GM12865 (cell line): ENCODE measurements at regions not wholly inside any gene's neighbourhood (a gene's known extent, or its start where the extent isn't known, plus 50 kb on each side); places are given as distances from the start of the nearest gene placed in this dataset.

Source experiments
- DNase-seq: peaks from one replicate; pipeline ENCODE4 v3.0.0; 2010; ENCODE audit warnings: low read depth
- H3K4me3 ChIP-seq: 2 replicates; pipeline ENCODE4 v1.5.1; 2011; ENCODE audit warnings: mild to moderate bottlenecking, low read depth, low read length, control low read depth
- TF ChIP-seq, protein P1 (sequence below): IDR thresholded peaks from 2 replicates; pipeline ENCODE4 v1.5.1; 2011; ENCODE audit warnings: low read length, control low read depth, low read depth, inconsistent platforms; ENCODE audit not compliant: insufficient read depth; ENCODE audit errors: missing control alignments

DNA sequence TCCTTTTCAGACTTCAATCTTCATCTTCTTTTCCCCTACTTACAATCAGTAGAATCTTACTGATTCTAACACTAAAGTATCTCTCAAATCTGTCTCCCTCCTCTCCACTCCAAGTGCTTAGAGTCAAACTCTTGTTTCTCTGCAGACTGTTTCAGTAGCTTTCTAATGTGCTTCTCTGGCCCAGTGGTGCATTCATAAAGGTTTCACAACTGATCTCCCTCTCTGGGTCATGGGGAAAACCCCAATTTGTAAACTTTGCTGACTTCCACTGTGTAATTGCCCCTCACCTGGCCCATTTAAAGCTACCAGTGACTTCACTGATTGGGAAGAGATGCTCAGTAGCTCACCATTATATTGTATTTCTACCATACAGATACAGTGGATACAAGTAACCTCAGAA is 183.6 kb downstream of the FAXC start:
- DNase-seq: peak; percentile 20
- no peak overlapping the region for H3K4me3 ChIP-seq
- TF ChIP-seq, protein P1, sequence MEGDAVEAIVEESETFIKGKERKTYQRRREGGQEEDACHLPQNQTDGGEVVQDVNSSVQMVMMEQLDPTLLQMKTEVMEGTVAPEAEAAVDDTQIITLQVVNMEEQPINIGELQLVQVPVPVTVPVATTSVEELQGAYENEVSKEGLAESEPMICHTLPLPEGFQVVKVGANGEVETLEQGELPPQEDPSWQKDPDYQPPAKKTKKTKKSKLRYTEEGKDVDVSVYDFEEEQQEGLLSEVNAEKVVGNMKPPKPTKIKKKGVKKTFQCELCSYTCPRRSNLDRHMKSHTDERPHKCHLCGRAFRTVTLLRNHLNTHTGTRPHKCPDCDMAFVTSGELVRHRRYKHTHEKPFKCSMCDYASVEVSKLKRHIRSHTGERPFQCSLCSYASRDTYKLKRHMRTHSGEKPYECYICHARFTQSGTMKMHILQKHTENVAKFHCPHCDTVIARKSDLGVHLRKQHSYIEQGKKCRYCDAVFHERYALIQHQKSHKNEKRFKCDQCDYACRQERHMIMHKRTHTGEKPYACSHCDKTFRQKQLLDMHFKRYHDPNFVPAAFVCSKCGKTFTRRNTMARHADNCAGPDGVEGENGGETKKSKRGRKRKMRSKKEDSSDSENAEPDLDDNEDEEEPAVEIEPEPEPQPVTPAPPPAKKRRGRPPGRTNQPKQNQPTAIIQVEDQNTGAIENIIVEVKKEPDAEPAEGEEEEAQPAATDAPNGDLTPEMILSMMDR: no peak

DNA sequence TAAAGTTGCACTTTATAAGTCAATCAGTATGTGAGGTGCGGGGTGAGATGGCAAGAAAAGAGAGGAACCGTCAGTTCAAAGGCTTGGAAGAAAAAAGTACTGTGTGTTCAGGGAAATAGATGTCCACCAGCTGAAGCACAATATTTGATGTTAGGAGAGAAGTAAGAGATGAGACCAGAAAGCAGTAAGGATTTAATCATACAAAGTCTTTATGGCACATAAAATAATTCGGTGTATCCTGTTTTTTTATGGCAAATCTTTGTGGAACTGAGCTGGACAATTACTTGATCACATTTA is 197.2 kb downstream of the FAXC start:
- H3K4me3 ChIP-seq: no peak overlapping the region
- TF ChIP-seq, protein P1: no peak
- DNase-seq: no peak

DNA sequence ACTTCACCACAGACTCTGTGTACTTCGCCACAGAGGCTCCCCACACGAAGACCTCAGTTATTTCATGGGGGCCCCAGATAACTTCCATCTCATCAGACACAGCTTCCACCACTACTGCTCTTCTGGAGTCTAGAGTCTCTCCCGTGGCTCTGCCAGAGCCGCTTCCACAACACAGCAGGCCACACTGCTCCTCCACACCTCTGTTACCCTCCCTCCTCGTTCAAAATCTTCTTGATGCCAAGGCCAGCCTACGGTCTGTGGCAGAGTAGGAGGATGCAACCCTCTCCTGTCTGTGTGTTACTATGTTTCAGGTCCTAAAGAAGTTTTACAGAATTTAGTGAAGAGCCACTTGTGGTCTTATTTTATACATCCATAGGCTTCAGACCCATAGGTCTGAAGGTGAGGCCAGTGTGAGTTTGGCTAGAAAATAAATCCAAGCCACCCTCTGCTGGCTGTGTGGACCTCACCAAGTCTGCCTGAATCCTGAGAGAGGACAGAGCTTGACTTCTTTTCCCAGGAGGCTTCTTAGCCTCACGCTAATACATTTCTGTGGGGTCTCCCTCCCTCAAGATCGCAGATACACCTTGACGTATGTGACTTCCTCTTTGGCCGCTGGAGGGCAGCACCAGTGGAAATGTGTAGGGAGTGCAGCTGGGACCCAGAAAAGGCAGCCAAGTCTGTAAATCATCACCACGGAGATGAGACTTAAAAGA is 197.7 kb downstream of the FAXC start:
- H3K4me3 ChIP-seq: no peak overlapping the region
- TF ChIP-seq, protein P1: peak; percentile 76
- DNase-seq: peak; percentile 61

DNA sequence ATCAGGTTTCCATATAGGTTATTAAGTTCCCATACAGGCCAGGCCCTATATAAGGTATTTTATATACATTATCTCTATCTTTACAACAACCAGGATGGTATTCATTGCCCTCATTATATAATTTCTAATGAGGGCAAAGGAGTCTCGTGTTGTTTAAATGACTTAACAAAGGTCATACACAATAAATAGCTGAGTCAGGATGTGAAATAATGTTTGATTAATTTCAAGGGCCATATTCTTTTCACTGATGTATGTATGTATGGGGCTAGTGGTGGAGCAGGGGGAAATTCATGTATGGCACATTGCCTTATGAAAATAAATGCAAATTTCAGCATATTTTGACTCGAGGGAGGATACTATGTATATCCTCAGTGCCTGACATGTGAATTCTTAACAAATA is 200.7 kb downstream of the FAXC start:
- DNase-seq: no peak
- H3K4me3 ChIP-seq: no peak overlapping the region
- TF ChIP-seq, protein P1: no peak

DNA sequence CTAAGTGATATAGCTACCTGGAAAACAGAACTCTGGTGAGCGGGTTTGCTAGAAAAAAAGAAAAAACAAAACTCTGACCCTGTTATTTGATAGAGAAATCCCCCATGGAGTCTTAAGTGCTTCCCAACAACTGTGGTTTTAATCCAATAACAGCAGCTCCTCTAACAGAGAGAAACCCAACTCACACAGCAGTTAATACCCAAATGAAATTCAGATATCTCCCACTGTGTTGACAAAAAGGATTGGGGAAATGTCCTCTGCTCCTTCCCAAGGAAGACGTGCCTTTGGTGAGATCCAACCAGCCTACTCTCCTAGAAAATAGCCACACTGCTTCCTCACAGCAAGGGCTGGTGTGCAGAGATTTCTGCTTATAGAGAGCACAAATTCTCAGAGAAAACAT is 200.4 kb upstream of the FBXL4 start:
- no peak overlapping the region for H3K4me3 ChIP-seq
- no peak for DNase-seq
- TF ChIP-seq, protein P1: no peak

DNA sequence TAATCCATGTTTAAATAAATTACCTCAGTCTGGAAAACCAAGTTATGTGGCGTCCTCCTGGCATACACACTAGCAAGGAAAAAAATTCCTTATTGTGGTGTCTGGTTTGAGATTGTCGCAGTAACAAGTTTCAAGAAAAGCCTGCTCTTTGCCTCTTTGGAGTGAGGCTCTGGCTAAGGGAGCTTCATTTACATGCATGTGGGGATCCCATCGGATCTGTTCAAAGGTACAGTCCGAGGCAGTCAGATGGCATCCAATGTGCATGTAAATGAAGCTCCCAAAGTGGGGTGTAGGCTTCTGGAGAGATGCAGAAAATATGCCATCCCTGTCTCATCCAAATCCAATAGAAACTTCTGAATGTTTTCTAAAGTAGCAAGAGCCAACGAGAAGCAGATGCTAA is 199.5 kb upstream of the FBXL4 start:
- TF ChIP-seq, protein P1: no peak
- no peak overlapping the region for H3K4me3 ChIP-seq
- no peak for DNase-seq

DNA sequence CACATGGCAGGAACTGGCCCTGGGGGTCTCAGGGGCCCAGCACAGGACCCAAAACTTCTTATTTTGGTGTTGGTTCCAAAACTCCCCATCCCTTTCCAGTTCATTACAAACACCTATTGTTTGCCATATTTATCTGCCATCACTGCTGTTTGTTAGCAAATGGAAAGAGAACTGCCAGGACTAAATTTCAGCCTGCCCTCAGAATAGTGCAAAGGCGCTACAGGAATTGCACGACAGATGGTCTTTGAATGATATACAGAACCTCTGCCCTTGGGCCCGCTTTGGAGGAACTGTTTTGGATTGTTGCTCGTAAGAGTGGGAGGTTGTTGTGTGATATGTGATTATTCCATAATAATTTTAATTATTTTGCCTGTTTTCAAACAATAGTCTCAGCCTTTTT is 199.0 kb upstream of the FBXL4 start:
- no peak for DNase-seq
- no peak overlapping the region for H3K4me3 ChIP-seq
- TF ChIP-seq, protein P1: no peak
